Tibial artery (tissue), 4 donors: ENCODE measurements at regions not wholly inside any gene's neighbourhood (a gene's known extent, or its start where the extent isn't known, plus 50 kb on each side); places are given as distances from the start of the nearest gene placed in this dataset.

Experiments
- DNase-seq, 2 donors: peaks; one replicate each; pipeline ENCODE4 v3.0.0-alpha.2; 2019
- H3K27ac ChIP-seq, 2 donors: fragments of 200-600 bp; sonication (generic) in 1 of 2; 1 replicate in 1 of 2; 2 replicates in 1 of 2; pipeline ENCODE4 v1.5.1; 2018 to 2019; ENCODE audit warnings: mild to moderate bottlenecking in 1 of 2
- H3K27me3 ChIP-seq, 2 donors: fragments of 200-600 bp; sonication (generic) in 1 of 2; one replicate each; pipeline versions ENCODE4 v1.5.1 to v1.6.0; 2016 to 2019
- H3K36me3 ChIP-seq, 3 donors: fragments of 200-600 bp; sonication (generic) in 2 of 3; one replicate each; pipeline ENCODE4 v1.5.1; 2016 to 2019; ENCODE audit warnings: mild to moderate bottlenecking in 2 of 3
- H3K4me1 ChIP-seq, 4 donors: fragments of 200-600 bp; sonication (generic) in 2 of 4; 1 replicate in 3 of 4; 2 replicates in 1 of 4; pipeline ENCODE4 v1.5.1; 2016 to 2019
- H3K4me3 ChIP-seq, 2 donors: fragments of 200-600 bp; sonication (generic) in 1 of 2; 1 replicate in 1 of 2; 2 replicates in 1 of 2; pipeline ENCODE4 v1.5.1; 2018 to 2019; ENCODE audit warnings: mild to moderate bottlenecking in 2 of 2
- H3K9me3 ChIP-seq, 3 donors: fragments of 200-600 bp; sonication (generic) in 1 of 3; one replicate each; pipeline ENCODE4 v1.5.1; 2016 to 2019
- intact Hi-C: fragments of 100-400 bp; cut with DNase I; formaldehyde crosslinking; loops from one replicate; pipeline ENCODE4 v1.15.0; 2023; ENCODE audit warnings: low total_unique reads
- TF ChIP-seq, protein P1 (sequence below), 2 experiments: fragments of 200-600 bp in 1 of 2; fragments of 450-650 bp in 1 of 2; IDR thresholded peaks; one replicate each; pipeline ENCODE4 v1.5.1; 2017 to 2019; ENCODE audit warnings: antibody characterized with exemption in 2 of 2, mild to moderate bottlenecking in 1 of 2, moderate library complexity in 1 of 2

DNA sequence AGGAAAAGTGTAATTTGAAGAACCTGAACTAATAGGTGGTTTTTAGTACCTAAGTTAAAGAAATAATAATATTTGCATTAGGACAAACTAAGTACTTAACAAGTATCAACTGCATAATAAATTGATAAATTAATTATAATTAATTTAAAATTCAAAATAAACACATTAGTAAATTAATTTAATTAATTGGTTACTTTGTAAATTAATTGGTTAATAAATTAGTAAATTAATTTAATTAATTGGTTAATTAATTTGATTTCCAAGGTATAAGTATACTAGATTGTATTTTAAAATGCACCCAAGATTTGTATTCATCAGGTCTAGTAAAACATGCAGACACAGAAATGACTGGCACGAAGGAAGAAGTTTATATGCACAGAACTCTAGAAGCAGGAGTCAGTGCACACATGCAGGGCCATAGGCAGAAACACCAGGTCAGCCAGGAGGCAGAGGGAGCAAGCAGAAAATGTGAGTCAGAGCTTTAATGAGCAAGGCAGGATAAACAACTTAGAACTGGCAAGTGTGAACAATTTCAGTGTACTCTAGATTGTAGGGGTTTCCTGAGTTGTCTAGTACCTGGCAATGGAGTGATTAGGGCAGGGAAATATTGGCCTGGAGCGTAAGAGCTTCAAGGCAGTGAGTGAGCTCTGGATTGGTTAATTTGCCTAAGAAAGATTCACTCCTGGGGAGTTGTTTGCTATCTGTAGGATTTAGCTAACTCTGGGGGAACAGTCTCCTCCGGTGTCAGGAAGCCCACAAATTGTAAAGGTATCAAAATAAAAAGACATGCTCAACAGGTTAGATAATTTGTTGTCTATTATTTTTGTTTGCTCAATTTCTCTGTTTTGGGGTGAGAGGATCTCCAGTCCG is 665.7 kb downstream of the MRPL39 start:
- H3K36me3 ChIP-seq = no peaks in the 10 kb centered on the region
- H3K27me3 ChIP-seq = no peaks in the 10 kb centered on the region
- intact Hi-C loops = no loop called here
- TF ChIP-seq, protein P1, sequence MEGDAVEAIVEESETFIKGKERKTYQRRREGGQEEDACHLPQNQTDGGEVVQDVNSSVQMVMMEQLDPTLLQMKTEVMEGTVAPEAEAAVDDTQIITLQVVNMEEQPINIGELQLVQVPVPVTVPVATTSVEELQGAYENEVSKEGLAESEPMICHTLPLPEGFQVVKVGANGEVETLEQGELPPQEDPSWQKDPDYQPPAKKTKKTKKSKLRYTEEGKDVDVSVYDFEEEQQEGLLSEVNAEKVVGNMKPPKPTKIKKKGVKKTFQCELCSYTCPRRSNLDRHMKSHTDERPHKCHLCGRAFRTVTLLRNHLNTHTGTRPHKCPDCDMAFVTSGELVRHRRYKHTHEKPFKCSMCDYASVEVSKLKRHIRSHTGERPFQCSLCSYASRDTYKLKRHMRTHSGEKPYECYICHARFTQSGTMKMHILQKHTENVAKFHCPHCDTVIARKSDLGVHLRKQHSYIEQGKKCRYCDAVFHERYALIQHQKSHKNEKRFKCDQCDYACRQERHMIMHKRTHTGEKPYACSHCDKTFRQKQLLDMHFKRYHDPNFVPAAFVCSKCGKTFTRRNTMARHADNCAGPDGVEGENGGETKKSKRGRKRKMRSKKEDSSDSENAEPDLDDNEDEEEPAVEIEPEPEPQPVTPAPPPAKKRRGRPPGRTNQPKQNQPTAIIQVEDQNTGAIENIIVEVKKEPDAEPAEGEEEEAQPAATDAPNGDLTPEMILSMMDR (IDR thresholded peaks at IDR 0.05) = no peak
- H3K4me3 ChIP-seq = no peak overlapping the region
- H3K9me3 ChIP-seq = no peaks in the 10 kb centered on the region
- H3K27ac ChIP-seq = no peak overlapping the region
- no peak for DNase-seq
- no peaks in the 10 kb centered on the region for H3K4me1 ChIP-seq

DNA sequence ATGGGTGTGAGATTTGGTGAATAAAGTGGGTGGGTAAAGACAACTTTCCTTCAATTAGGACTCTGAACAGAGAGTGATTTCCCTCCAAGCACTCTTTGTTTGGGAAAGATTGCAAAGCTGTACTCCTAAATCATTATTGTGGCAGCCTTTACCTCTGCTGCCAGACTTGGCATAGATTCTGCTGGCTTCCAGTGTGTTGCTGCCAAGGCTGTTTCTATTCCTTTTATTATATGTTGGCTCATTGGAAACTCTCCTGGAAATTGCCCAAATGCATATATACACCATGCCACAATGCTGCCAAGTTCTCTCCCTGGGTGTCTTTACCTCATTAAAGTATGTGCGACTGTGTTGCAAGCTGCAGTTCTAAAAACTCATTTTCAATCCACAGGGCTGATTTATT is 668.0 kb downstream of the MRPL39 start:
- DNase-seq = no peak
- no peak overlapping the region for H3K27ac ChIP-seq
- no peak overlapping the region for H3K4me3 ChIP-seq
- H3K9me3 ChIP-seq = no peaks in the 10 kb centered on the region
- TF ChIP-seq, protein P1 (IDR thresholded peaks at IDR 0.05) = no peak
- no peaks in the 10 kb centered on the region for H3K36me3 ChIP-seq
- intact Hi-C loops = loop anchor here (5.0 kb wide), 1 partner anchor 288 kb away; no protein-coding TSS in a partner anchor
- H3K4me1 ChIP-seq = no peaks in the 10 kb centered on the region
- H3K27me3 ChIP-seq = no peaks in the 10 kb centered on the region

DNA sequence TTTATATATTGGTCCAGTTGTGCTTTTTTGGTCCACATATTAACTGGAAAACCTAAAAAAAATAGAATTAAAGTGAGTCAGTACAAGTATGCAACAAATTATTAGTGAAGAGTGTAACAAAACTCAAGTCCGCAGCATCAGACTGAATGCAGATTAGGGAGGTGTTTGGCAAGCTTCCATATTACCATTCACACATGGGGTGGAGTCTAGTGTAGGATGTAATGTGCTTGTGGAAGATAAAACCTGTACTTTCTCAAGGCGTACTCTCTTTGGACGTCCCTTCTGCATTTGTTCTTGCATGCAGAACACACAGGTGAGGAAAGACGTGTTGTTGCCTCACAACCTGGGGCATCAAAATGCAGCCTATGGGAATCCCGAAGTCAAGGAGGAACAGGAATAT is 668.7 kb downstream of the MRPL39 start:
- Histone ChIP-seq H3K9me3 (no peaks in the 10 kb centered on the region), H3K27ac (no peak overlapping the region), H3K4me3 (no peak overlapping the region), H3K36me3 (no peaks in the 10 kb centered on the region), H3K27me3 (no peaks in the 10 kb centered on the region), H3K4me1 (no peaks in the 10 kb centered on the region)
- intact Hi-C loops = loop anchor here (5.0 kb wide), 1 partner anchor 289 kb away; no protein-coding TSS in a partner anchor
- DNase-seq = no peak
- TF ChIP-seq, protein P1 (IDR thresholded peaks at IDR 0.05) = no peak

DNA sequence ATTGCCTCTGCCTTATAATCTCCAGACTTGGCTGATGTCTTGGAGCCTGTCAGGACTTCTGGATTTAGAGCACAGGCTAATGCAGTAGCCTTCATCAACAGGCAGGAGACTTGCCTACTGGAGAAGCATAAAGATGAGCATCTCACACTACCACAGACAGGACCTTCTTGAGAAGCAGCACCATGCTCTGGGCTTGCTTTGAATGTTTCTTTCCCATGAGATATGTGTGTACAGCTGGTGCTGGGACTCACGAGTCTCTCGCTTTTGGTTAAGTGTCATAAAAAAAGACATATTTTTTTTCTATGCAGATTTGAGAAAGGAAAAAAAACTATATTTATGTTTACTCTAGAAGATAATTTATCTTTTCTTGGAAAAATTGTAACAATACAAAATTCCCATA is 671.3 kb downstream of the MRPL39 start:
- intact Hi-C loops = loop anchor here (5.0 kb wide), 1 partner anchor 291 kb away; no protein-coding TSS in a partner anchor
- Histone ChIP-seq H3K9me3 (no peaks in the 10 kb centered on the region), H3K27me3 (no peaks in the 10 kb centered on the region), H3K36me3 (no peaks in the 10 kb centered on the region), H3K4me1 (no peaks in the 10 kb centered on the region), H3K27ac (no peak overlapping the region), H3K4me3 (no peak overlapping the region)
- TF ChIP-seq, protein P1 (IDR thresholded peaks at IDR 0.05) = no peak
- no peak for DNase-seq

DNA sequence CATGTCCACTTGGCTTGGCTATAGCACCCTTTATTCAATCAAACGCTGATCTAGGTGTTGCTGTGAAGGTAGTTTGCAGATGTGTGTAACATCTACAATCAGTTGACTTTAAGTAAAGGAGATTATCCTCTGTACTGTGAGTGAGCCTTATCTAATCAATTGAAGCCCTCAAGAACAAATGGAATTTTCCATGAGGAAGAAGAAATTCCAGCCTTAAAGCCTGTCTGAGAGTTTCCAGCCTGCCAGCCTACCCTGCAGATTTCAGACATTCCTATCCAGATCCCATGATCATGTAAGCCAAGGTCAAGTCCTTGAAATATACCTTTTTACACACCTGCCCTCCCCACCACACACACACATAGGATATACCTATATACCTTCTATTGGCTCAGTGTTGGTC is 696.7 kb downstream of the MRPL39 start:
- H3K27me3 ChIP-seq = no peaks in the 10 kb centered on the region
- DNase-seq = no peak
- H3K4me1 ChIP-seq = no peaks in the 10 kb centered on the region
- H3K36me3 ChIP-seq = no peaks in the 10 kb centered on the region
- H3K4me3 ChIP-seq = no peak overlapping the region
- no peaks in the 10 kb centered on the region for H3K9me3 ChIP-seq
- no peak overlapping the region for H3K27ac ChIP-seq
- intact Hi-C loops = no loop called here
- TF ChIP-seq, protein P1 (IDR thresholded peaks at IDR 0.05) = no peak
